Effector CD8-positive, alpha-beta T cell (primary cell): ENCODE measurements at regions not wholly inside any gene's neighbourhood (a gene's known extent, or its start where the extent isn't known, plus 50 kb on each side); places are given as distances from the start of the nearest gene placed in this dataset.

Experiments used
- DNase-seq: peaks from one replicate; lab custom pipeline; 2025; lab: John Stamatoyannopoulos, UW

- peak; percentile 79 for DNase-seq
Measured at GRCh38 chr20:59403261-59403961, 103.0 kb downstream of the EDN3 start.

- no peak for DNase-seq
Measured at GRCh38 chr20:59403962-59404314, 103.5 kb downstream of the EDN3 start.

GRCh38 chr20:59404749-59405148, 104.3 kb downstream of the EDN3 start:
- no peak for DNase-seq

GRCh38 chr20:59405226-59406200, 105.1 kb downstream of the EDN3 start:
- DNase-seq: no peak

GRCh38 chr20:59406446-59406845, 106.0 kb downstream of the EDN3 start:
- no peak for DNase-seq

GRCh38 chr20:59411170-59411569, 110.8 kb downstream of the EDN3 start:
- DNase-seq: no peak

- DNase-seq: no peak
Measured at GRCh38 chr20:59411589-59411988, 111.2 kb downstream of the EDN3 start.

GRCh38 chr20:59412181-59412580, 111.8 kb downstream of the EDN3 start:
- no peak for DNase-seq

GRCh38 chr20:59412875-59413284, 112.5 kb downstream of the EDN3 start:
- DNase-seq: no peak

GRCh38 chr20:59413326-59413865, 113.0 kb downstream of the EDN3 start:
- no peak for DNase-seq

- DNase-seq: no peak
Measured at GRCh38 chr20:59414936-59415623, 114.7 kb downstream of the EDN3 start.

- no peak for DNase-seq
Measured at GRCh38 chr20:59416916-59417315, 116.5 kb downstream of the EDN3 start.

- no peak for DNase-seq
Measured at GRCh38 chr20:59421089-59421488, 120.7 kb downstream of the EDN3 start.

GRCh38 chr20:59421920-59422637, 121.7 kb downstream of the EDN3 start:
- no peak for DNase-seq

GRCh38 chr20:59422872-59423544, 122.6 kb downstream of the EDN3 start:
- DNase-seq: no peak

- no peak for DNase-seq
Measured at GRCh38 chr20:59424976-59425375, 124.6 kb downstream of the EDN3 start.

GRCh38 chr20:59425572-59425971, 125.2 kb downstream of the EDN3 start:
- DNase-seq: no peak

GRCh38 chr20:59428006-59428405, 127.6 kb downstream of the EDN3 start:
- DNase-seq: no peak

GRCh38 chr20:59428441-59429205, 128.2 kb downstream of the EDN3 start:
- no peak for DNase-seq

GRCh38 chr20:59429396-59429795, 129.0 kb downstream of the EDN3 start:
- no peak for DNase-seq
